Daoy (cell line): ENCODE measurements at regions not wholly inside any gene's neighbourhood (a gene's known extent, or its start where the extent isn't known, plus 50 kb on each side); places are given as distances from the start of the nearest gene placed in this dataset.

Experiments
- DNase-seq: peaks from one replicate; pipeline ENCODE4 v3.0.0-alpha.2; 2015; ENCODE audit warnings: low read depth

DNA sequence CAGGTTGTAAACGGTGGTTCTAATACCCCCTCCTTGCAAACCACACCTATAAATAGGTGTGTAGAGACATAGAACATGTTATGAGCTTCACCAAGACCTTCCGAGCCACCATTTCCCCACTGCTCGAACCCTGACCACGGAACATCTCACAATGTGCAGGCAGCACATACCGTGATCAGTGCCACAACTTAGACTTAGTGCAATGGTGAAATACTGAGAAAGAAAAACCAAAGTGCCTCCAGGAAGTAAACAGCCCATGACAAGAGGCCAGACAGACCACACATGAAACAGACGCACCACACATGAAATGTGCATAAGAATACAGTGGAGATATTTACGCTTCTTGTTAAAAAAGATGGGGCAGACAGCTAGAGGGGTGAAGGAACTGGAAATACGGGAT is 166.9 kb upstream of the CCND2 start:
- no peak for DNase-seq

DNA sequence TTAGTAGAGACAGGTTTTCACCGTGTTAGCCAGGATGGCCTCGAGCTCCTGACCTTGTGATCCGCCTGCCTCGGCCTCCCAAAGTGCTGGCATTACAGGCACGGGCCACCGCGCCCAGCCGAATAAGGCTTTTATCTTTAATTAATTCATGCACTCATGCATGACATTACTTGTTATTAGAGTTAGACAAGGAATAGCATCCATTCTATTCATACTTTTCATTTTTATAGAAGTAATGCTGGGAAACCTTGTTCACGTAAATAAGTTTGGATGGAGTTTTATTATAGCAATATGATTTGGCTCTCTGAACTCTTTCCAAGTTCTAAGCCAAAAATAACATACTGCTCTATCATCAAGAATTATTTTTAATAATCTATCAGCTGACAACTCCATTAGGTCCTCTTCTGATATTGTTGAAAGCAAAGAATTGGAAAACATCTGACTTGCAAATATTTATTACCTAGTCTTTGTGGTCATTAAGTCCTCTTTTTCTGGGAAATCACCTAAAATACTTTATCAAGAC is 168.8 kb upstream of the CCND2 start:
- DNase-seq = no peak

DNA sequence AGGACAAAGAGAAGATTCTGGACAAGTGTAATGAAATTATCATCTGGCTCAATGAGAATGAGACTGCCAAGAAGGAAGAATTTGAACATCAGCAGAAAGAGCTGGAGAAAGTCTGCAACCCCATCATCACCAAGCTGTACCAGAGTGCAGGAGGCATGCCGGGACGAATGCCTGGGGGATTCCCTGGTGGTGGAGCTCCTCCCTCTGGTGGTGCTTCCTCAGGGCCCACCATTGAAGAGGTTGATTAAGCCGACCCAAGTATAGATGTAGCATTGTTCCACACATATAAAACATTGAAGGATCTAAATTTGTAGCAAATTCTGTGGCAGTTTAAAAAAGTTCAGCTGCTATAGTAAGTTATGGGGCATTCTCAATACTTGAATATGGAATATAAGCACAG is 174.3 kb upstream of the CCND2 start:
- no peak for DNase-seq

DNA sequence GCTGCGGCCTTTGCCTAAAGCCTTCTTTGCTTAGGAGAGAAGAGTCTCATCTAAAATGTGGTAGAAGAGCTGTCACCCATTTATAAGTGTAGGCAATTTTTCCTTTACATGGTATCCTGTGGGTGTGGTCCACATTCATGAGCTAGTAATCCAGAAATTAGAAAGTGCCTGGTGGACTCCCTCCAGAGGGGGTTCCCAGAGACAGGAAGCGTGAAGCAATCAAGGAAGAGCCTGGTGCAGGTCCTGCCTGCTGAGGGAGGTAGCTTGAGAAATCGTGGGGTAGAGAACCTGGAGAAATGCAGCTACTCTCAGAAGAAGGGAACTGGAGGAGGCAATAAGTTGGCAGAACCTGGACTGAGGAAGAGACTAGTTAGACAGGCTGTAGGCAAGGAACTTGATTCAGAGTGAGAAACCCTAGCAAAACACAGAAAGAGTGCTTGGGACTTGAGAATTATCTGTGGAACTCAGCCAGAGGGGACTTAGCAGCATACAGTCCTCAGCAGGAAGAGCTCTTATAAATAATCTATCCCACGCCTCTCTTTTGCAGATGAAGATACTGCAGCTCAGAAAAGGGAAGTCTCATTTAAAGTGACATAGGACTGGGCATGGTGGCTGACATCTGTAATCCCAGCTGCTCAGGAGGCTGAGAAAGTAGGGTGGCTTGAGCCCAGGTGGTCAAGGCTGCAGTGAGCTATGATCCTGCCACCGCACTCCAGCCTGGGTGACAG is 182.4 kb upstream of the CCND2 start:
- no peak for DNase-seq

GRCh38 chr12:4089956-4090355 is 183.6 kb upstream of the CCND2 start:
- no peak for DNase-seq

DNA sequence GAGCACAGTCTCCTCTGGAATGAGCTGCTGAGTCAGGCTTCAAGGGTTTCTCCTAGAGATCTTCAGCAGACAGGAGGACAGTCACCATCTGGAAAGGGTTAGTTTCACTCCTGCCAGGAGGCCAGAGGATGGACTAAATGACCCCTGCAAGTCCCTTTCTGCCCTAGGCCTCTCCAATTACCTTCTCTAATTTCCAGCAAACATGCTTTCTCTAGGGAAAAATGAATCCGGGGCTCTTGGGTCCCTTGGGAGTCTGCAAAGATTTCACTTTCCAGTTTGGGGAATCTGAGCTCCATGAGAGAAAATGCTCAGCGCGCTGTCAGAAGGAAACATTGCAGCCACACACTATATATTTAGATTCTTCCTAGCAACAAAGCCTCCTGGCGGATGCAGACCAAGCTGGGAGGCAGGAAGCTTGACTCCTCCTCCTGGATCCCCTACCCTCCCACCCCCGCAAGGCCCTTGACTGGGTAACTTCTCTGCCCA is 184.4 kb upstream of the CCND2 start:
- DNase-seq = peak; percentile 23

- no peak for DNase-seq
These were observed 185.1 kb upstream of the CCND2 start for GRCh38 chr12:4088451-4088850.

GRCh38 chr12:4086481-4086880 is 187.1 kb upstream of the CCND2 start:
- no peak for DNase-seq

- no peak for DNase-seq
These were observed 189.0 kb upstream of the CCND2 start for GRCh38 chr12:4084573-4084972.

GRCh38 chr12:4082809-4083403 is 190.7 kb upstream of the CCND2 start:
- no peak for DNase-seq

DNA sequence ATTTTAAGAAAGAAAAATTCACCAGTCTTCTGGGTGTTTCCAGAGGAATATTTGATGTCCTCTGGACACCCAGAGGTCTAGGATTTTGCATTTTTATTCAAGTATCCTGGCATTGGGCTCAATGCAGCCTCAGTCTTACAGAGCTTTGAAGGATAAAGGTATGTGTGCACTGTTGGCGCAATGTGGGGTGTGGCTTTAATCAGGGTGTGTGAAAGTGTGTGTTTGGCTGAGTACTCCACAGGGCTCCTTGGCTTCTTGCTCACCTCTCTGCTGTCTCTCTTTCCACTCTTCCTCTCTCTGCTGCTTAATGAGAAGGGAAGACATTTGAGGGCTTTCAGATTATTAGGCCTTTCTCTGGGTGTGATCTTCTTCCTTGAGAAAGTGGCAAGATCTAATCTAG is 193.3 kb upstream of the CCND2 start:
- no peak for DNase-seq

DNA sequence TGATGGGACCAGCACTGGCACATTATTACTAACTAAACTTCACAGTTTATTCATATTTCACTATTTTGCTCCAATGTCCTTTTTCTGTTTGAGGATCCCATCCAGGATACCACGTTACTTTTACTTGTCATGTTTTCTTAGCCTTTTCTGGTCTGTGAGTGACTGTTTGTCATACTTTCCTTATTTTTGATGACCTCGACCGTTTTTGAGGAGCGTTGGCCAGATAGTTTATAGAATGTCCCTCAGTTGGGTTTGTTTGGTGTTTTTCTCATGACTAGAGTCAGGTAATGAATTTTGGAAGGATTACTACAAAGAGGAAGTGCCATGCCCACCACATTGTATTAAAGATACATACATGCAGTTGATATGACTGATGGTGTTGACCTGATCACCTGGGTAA is 199.4 kb upstream of the CCND2 start:
- no peak for DNase-seq

- DNase-seq = no peak
These were observed 196.4 kb upstream of the PARP11 start for GRCh38 chr12:4069670-4070010.

DNA sequence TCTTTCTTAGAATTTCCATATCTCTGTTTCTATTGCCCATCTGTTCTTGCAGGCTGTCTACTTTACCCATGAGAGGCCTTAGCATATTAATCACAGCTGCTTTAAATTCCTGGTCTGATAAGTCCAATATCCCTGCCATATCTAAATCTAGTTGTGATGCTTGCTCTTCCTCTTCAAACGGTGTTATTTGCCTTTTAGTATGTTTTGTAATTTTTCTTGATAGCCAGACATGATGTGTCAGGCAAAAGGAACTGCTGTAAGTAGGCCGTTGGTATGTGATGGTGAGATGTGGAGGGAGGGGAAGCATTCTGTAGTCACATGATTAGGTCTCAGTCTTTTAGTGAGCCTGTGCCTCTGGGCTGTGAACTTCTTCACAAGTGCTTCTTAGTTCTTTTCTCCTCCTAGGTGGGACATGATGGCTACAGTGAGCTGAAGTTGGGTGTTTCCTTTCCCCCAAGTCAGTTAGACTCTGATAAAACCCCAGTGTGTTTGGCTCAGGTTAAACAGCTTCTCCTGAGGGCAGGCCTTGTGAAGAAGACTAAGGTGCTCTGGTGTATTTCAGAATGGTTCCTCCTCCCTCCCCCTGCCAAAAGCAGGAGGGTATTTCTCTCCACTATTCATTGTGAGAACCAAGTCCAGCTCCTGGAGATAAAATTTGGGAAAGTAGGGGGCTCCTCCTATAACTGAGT is 195.9 kb upstream of the PARP11 start:
- DNase-seq = no peak

DNA sequence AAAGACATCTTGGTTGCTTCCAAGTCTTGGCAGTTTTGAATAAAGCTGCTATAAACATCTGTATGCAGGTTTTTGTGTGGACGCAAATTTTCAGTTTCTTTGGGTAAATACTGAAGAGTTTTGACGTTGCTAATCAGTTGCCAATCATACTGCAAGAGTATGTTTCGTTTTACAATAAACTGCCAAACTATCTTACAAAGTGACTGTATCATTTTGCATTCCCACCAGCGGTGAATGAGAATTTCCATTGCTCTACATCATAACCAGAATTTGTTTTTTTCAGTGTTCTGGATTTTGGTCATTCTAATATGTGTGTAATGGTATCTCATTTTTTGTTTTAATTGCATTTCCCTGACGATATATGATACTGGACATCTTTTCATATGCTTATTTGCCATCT is 190.8 kb upstream of the PARP11 start:
- no peak for DNase-seq

DNA sequence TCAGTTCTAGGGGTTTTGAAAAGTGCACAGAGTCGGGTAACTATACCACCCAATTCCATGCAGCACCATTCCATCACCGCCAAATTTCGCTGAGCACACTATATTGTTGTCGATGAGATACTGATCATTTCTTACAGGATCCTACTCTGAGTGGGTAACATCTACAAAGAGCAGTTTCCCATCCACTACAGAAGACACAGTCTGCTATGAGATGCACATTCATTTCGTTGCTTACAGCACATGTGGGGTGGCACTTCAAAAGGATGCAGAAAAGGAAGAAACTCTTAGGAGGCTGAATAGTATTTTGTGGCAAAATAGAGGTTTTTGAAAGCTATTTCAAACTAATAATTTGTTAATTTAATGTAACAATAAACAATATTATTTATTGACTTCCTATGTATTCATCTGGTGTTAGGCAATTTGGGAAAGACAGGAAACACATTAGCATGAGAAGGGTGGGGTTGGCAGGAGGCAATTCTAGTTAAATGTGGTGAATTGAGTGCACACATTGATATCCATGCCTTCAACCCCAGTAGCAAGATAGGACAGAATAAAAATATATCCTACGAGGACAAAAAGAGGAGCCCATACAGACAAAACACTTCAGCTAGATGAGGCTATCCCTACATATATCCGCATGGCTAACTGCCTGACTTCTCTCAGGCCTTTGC is 186.8 kb upstream of the PARP11 start:
- DNase-seq = no peak

GRCh38 chr12:4056910-4057845 is 184.0 kb upstream of the PARP11 start:
- DNase-seq = no peak

- no peak for DNase-seq
These were observed 181.4 kb upstream of the PARP11 start for GRCh38 chr12:4054630-4055029.

- DNase-seq = no peak
These were observed 179.5 kb upstream of the PARP11 start for GRCh38 chr12:4052691-4053090.

DNA sequence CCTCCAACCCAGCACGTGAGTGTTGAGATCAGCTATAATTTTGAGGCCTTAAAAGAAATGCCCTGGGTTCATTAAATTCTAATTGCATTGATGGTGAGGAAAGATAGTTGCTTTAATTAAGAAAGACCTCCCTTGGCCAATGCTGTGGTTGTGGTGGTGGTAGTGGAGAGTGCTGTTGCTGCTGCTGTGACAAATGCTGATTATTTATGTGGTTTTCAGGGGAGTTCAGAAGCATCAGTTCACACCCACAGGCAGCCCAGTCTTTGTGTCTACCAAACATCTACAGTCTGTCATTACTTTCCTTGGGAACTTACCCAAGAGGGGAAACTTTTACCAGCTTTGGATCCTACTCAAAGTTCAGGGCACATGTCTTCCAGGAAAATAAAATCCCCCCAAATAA is 178.4 kb upstream of the PARP11 start:
- DNase-seq = no peak

GRCh38 chr12:4050340-4050739 is 177.1 kb upstream of the PARP11 start:
- DNase-seq = no peak
